ENCODE measurements at regions not wholly inside any gene's neighbourhood (a gene's known extent, or its start where the extent isn't known, plus 50 kb on each side); places are given as distances from the start of the nearest gene placed in this dataset.
"Not testable (repeated sequence)": the region's sequence is repeated elsewhere in the genome, so short reads cannot be mapped to it uniquely, and the experiment has no call there.

DNA sequence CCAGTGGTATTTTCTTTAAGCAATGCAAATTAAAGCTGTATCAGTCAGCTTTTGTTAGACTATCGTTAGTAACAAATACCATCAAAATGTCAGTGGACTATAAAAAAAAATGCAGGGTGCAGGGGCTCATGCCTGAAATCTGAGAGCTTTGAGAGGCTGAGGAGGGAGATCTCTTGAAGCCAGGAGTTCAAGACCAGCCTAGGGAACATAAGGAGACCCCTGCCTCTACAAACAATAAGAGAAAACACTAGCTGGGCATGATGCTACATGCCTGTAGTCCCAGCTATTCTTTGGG is 253.7 kb downstream of the MYCN start:
- DNase-seq = no peak

DNA sequence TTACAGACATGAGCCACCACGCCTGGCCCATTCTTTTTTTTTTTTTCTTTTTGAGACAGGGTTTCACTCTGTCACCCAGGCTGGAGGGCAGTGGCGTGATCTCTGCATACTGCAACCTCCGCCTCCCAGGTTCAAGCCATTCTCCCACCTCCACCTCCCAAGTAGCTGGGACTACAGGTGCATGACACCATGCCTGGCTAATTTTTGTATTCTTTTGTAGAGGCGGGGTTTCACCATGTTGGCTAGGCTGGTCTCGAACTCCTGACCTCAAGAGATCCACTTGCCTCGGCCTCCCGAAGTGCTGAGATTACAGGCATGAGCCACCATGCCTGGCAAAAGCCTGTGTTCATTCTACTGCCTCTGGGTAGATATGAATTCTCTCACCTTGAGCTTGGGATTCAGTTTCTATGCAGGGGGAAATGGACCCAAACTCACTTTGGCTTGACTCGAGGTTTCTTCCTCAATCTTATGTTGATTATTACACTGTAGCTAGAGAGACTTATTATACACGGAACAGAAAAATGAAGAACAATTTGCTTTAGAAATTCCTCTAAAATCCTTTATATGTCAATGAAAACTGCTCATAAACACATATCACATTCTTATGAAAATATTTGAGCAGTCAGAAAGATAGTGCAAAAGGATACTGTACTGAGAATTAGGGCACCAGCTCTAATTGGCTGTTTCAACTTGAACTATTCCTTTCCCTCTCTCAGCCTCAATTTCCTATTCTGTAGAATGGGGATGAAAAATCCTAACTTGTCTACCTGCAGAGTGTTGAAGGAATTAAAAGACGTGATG is 252.3 kb downstream of the MYCN start:
- DNase-seq = no peak

DNA sequence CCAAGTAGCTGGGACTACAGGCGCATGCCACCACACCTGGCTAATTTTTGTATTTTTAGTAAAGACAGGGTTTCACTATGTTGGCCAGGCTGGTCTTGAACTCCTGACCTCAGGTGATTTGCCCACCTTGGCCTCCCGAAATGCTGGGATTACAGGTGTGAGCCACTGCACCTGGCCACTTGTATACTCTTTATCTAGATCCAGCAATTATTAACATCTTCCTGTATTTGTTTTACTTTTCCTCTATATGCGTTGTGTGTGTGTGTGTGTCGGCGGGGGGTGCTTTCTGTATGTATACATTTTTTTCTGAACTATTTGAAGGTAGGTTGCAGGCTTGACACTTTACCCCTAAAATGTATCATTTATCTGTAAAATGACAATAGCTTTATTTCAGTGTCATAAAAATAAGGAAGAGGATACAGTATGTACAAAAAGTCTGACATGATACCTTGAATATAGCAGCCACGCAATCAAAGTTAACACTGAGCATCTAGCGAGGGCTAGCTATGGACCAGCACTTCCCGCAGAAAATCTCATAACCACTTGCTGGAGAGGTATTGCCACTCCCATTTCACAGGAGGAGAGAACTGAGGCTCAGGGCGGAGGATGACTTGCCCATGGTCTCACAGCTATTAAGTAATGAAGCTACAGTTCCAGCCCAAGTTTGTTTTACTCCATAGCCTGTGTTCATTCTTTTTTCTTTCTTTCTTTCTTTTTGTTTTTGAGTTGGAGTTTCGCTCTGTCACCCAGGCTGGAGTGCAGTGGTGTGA is 251.3 kb downstream of the MYCN start:
- DNase-seq = no peak

DNA sequence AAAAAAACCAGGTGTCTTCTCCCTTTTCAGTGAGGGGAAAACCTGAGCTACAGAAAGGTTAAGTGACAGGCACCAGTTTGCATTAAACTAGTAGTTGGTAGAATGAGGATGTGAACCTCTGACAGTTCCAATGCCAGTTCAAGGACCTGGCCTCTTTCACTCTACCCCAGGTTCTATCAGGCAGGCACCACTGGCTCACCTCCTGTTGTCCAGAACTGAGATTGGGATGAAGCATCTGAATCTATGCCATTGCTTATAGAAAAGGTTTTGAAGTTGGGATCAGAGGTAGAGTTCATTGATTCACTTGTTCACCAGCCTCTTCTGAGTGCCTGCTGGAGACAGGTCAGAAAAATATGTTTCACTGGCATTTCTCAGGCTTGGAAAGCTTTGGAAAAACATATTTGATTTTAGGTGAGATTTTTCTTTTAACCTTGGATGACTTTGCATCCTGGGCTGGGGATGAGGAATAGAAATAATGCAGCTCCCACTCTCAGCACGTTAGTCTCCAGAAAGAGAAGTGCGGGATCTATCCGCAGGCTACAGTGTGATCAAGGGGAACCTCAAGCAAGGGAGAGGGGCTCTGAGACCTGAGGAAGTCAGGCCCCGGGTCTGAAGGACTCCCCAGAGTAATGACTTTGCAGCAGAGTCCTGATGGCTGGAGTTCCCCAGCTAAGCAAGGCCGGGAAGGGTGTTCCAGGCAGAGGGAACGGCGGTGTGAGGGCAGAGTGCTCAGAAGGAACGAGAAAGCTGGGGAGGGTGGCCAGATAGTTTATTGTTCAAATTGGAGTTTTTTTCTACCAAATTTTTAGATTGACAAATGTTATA is 250.3 kb downstream of the MYCN start:
- no peak for DNase-seq

DNA sequence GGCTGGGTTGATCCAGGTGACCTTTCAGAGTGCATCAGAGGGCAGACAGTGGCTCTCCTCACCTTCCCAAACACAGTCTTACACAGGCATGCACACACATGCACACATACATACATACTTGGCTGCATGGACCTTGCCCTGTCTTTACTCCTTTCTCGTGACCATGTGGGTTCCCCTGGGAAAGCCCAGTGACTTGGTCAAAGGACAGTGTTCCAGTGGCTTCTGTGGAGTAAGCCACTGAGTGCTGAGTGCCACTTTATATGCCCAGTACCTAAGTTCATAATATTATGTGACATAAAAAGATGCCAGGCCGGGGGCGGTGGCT is 249.4 kb downstream of the MYCN start:
- DNase-seq = no peak

DNA sequence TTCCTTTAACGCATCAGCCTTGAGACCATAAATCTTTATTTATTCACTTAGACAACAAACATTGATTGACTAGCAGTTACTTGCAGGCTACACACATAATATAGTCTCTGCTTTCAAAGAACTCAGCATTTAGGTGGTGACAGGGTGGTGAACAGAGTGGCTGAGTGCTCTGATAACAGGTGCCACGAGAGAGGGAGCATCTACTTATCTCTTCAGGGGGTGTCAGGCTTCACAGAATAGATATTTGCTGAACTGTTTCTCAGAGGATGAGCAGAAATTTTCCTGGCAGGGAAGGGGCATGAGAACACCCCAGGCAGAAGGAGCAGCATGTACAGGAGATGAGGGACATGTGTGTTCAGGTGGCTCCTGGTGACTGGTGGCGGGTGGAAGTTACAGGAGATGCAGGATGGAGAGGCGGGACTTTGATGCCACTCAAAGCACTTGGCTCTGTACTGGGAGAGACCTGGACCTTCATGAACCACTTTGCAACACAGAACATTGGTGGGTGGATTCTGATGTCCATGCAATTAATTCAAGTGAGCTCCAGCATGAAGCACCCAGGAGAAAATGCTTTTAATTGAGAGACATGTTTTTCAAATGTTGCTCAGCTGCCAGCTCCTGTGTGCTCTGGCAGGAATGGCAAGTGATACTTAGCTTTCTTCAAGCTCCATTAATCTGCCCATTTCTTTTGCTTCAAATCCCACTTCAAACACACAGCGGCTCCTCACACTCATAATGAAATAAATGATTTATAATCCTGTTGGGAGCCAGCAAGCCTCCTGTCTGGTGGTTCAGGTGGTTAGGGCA is 248.9 kb downstream of the MYCN start:
- no peak for DNase-seq

DNA sequence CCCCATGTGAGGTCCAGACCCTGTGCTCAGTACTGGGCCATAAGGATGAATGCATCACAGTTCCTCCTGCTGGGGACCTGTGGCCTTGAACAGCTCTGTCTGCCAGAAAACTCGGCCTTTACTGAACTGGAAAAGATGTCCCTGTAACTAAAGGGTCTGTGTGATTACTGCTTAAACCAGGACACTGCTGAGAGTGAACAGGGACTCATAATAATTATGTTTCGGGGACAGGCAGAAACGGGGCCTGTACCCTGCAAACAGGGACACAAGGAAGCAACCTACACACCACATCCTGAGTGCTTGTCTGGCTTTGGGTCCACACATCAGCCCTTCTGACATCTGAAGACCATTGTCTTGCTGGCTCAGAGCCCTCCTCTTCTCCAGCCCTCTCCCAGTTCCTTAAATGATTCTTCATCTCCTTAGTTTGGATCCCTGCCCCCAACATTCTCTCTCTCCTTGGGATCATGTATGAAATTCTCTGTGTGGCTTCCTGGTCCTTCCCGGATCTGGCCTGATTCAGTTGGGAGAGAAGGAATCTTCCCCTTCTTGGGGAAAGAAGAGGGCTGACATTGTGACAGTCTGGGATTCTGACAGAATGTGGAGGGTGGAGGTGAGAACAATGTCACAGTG is 248.0 kb downstream of the MYCN start:
- DNase-seq = no peak

DNA sequence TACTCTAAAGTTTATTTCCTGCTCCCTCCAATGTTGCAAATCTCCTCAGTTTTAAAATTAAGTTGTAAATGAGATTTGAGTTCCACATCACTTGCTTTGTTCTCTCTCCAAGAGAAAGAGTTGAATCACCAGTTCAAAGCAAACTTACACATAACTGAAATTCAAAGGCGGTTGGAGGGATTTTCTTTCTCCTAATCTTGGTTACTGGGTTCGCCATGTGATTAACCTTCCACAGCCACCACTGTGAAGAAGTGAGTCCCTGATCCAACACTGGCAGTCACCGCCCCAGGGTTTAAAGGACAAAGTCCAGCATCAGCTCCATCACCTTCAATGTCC is 247.1 kb downstream of the MYCN start:
- no peak for DNase-seq

DNA sequence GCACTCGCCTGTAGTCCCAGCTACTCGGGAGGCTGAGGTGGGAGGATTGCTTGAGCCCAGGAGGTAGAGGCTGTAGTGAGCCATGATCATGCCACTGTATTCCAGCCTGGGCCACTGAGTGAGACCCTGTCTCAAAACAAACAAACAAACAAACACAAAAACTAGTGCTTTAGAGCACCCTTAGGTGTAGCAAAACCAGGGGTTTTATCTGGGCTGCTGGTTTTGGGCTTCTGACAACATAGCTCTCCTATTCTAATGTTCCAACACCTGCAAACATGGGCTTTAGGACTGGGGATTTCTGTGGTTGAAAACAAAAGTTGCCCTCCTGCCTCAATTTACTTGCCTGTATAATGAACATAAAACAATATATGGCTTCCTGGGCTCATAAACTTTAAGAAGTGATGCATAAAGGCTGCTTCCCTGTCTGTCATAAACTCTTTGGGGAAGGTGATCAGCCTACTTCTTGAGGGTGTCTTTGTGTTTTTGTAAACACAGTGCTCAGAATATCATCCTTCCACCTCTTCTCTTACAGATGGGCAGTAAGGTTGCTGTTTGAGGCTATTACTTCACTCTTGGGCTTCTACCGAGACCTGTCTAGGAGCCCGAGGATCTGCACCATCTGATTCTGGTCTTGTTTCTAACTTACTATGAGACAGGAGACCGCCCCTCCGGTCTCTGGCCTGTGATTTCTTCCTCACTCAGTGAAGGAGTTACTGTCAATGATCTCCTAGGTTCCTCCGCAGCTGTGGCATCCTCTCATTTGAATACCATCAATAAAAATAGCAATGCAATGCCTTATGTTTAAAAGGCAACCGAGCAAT is 246.5 kb downstream of the MYCN start:
- DNase-seq = no peak

DNA sequence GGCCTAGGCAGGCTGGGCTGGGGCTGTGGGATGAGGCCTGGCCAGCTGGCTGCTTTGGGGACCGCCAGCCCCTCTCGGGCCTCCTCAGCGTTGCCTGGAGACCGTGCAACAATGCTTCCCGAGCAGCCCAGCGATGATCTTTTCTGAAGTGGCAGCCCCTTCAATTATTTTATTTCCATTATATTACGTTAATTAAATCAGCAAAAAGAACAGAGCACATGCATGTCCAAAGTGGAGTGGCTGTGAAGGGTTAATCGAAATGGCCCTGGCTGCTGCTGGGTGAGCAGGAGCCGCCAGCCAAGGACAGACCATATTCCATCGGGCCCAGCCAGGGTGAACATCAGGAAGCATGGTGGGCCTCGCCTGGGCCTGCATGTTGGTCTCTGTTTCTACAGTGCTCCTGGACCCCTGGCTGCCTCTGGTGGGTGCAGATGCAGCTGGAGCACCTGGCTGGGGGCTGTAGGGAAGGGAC is 245.5 kb downstream of the MYCN start:
- no peak for DNase-seq

DNA sequence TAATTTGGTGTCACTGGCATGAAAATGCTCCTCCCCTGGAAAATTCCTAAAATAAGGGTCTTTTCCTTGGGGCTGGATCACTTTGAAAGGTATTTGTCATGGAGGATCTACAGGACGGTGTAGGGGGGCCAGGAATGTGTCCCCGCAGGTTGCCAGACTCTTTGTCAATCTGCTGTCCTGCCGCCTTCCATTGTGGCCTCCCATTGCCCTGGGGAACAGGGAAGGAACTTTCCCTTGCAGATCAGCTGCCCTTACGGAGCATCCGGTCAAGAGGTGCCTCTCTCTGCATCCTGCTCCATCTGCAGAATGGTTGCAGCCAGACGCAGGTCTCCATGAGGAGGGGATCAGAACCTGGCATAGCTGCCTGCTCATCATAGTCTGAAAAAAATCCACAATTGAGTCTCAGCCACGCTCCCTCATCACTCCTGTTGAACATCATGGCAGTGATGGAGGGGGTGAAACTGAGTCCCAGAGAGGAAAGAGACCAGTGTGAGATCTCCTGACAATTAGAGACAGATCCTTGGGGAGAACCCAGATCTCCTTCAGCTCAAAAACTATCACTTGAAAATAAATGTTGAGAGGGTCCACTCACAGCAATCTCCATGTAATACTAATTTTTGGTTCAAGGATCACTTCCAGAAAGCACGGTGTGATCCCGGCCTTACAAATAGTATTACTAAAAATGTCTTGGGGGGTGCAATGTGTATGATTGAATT is 244.8 kb downstream of the MYCN start:
- no peak for DNase-seq

DNA sequence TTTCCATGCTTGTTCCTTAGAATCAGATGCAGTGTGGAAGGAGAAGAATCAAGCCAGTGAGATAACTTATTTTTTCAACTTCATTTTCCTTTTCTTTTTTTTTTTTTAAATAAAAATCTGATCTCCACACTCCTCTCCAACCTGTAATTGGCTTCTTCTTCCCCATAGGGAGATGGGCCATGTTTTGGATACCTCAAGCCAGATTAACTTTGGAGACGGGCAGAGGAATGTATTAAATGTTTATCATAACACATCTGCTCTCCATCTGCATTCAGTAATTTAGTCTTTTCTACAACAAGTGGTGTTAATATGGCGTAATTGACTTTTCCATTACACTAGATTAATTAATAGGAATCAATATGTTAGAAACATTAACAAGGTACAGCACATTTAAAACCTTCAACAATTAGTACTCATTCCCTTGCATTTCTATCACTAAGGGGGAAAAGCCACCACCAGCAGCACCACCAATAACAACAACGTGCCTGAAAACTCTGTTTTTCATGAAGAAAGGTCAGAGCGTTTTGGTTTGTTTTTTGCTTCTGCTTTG is 244.1 kb downstream of the MYCN start:
- DNase-seq = no peak

DNA sequence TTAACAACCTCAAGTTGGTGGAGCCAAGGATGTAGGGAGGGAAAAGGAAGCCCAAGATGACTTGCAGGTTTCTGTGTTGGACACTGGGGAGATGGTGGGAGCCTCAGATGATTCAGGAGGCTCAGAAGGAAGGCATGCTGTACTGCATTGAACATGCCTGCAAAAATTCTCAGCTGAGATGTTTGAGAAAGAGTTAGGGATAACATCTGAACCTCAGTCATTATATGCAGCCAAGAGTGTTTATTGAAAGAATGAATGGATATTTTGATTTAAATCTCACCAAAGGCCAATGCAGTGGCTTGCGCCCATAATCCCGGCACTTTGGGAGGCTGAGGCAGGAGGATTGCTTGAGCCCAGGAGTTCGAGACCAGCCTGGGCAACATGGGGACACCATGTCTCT is 243.0 kb downstream of the MYCN start:
- DNase-seq = no peak

DNA sequence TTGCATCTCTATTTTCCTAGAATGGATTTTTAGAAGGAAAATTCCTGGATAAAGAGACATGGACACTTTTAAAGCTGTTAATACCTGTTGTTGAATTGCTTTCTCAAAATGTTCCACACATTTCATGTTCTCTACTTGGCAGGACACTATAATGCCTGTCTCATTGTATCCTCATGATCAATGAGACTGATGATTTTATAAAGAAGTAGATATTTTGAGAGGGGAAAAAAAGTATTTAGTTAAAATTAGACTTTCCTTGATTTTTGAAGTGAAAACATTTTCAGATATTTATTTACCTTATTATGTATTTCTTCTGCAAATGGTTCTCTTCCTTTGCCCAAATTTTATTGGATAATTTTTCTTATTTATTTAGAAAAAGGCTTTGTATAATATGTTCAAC is 242.5 kb downstream of the MYCN start:
- no peak for DNase-seq

DNA sequence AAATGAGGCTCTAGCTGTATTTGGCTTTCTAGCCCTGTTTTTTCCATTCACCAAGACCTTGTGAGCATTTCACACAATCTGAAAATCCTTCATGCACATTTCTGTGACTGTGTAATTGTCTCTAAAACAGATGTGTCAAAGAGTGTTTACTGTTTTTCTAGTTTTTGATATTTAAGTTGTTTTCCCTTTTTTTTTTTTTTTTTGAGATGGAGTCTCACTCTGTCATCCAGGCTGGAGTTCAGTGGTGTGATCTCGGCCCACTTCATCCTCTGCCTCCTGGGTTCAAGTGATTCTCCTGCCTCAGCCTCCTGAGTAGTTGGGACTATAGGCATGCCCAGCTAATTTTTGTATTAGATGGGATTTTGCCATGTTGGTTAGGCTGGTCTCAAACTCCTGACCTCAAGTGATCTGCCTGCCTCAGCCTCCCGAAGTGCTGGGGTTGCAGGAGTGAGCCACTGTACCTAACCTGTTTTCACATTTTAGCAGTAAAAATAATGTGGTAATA is 242.0 kb downstream of the MYCN start:
- DNase-seq = not testable (repeated sequence)

DNA sequence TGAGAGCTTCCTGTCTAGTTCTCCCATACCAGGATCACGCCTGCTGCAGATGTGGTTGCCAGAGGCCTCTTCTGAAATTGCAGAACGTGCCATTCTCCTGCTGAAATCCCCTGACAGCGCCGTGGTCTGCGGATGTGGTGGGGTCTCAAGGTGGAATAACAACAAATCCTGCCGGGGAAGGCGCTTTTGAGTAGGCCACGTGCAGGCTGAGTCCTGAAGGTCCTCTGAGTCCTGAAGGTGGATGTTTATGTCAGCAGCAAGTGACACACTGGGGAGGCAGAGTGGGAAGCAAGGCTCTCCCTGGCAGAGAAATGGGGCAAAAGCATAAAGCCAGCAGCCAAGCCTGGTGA is 241.4 kb downstream of the MYCN start:
- no peak for DNase-seq

DNA sequence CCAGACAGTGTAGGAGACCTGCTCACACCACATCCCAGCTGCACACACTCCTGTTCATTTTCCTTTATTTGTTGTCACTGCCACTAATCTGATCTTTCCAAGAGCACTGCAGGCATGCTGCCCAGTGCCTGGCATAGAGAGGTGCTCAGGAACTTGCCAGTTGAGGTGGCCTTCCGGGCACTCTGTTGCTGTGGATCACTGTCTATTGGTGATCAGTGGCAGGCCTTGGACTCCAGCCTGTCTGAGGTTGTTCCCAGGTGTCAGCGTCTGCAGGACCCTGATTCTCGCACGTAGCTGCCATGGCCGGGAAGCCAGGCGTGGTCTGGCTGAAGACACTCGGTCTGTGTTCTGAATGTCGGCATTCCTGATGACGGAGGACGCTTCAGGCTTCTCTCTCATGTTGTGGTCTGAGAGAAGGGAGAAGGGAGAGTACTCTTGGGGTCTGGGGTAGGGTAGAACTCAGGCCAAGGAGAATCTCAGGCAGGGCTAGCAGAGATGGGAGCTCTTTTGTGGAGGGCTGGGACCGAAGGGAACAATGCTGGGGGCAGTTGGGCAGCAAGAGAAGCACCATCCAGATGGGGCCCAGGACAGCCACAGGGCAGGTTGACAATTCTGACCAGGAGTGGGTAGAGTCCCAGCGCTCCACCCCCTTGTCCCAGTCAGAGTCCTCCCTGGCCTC is 240.9 kb downstream of the MYCN start:
- no peak for DNase-seq

DNA sequence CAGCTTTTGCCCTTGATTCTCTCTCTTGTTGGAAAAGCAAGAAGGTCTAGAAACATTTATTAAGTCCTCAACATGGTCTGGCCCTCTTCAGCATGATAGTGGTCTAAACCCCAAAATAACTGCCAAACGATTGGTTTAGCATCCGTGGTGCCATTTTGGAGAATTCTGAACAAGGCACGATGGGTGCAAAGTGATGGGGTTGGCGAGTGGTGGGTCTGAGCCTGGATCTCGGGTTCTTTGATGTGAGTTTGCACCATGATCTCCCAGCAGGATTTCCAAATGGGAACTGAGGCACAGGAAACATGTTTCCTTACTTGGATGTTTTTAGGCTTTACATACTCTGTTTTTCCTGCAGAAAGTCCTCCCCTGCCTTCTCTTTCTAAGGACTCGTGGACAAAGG is 240.3 kb downstream of the MYCN start:
- no peak for DNase-seq

DNA sequence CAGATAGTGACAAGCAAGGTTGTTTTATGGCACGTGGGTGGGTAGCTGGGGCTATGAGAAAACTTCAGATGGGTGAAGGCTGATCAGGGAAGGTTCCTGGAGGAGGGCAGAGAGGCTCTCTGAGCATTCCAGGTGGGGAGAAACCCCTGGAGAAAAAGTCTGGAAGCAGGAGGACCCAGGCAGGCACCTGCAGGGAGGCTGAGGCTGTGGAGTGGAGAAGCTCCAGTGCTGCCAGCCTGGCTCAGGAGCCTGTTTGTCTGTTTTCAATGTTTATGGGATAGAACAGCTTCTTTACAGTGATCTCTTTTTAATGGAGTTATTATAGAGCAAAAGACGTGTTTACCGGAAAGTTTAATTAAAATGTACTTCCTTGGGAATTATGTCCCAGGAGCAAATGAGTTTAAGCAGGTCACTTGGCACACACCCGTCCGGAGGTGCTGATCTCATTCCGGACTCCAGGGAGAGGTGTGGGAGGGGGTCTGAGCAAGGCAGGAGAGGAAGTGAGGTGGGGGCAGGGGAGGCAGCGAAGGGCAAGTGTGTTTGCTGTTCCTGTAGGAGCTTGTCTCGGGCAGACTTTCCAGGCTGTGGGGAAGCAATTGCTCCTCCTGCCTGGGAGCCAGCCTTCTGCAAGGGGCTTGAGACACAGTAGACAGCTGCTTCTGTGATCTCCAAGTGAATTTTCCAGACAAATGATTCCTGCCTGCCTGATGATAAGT is 239.5 kb downstream of the MYCN start:
- no peak for DNase-seq
